ENCODE measurements at regions not wholly inside any gene's neighbourhood (a gene's known extent, or its start where the extent isn't known, plus 50 kb on each side); places are given as distances from the start of the nearest gene placed in this dataset.

DNA sequence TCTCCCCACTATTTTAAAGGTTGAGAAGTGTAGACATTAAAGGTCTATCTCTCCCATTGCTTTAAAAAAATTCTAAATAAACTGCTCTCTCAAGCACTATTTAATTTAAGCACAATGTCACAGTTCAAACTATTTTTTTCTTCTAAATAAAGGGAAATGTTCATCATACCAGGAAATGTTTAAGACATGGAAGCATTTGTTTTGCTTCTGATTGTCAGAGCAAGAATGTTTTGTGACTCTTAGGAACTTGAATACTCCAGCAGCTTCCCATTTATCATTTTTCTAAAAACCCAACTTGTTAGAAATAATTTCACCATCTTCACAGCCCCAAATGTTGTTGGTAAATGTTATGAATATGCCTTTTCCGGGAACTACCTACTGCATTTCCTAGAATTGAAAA is 121.8 kb upstream of the NTF3 start:
- TF ChIP-seq, protein P1, sequence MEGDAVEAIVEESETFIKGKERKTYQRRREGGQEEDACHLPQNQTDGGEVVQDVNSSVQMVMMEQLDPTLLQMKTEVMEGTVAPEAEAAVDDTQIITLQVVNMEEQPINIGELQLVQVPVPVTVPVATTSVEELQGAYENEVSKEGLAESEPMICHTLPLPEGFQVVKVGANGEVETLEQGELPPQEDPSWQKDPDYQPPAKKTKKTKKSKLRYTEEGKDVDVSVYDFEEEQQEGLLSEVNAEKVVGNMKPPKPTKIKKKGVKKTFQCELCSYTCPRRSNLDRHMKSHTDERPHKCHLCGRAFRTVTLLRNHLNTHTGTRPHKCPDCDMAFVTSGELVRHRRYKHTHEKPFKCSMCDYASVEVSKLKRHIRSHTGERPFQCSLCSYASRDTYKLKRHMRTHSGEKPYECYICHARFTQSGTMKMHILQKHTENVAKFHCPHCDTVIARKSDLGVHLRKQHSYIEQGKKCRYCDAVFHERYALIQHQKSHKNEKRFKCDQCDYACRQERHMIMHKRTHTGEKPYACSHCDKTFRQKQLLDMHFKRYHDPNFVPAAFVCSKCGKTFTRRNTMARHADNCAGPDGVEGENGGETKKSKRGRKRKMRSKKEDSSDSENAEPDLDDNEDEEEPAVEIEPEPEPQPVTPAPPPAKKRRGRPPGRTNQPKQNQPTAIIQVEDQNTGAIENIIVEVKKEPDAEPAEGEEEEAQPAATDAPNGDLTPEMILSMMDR (IDR thresholded peaks at IDR 0.05): no peak
- no peak for TF ChIP-seq ZFX (IDR thresholded peaks at IDR 0.05; ENCODE audit: borderline replicate concordance)
